ENCODE measurements at regions not wholly inside any gene's neighbourhood (a gene's known extent, or its start where the extent isn't known, plus 50 kb on each side); places are given as distances from the start of the nearest gene placed in this dataset.
"Not testable (repeated sequence)": the region's sequence is repeated elsewhere in the genome, so short reads cannot be mapped to it uniquely, and the experiment has no call there.

DNA sequence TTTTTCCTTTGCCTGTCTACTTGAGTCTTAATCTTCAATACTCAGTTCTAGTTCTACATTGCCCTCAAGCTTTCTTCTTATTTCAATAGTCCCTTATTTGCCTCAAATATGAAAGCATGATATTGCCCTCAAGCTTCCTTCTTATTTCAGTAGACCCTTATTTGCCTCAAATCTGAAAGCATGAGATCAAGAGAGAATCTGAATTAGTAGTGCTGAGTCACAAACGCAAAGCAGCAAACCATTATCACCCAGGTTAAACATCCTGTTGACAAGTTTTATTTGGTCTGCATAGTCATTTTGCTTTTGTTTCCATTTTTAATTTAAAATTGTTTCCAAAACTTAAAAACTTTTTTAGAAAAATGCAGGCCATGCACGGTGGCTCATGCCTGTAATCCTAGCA, 583.3 kb upstream of the FSHR start:
- Histone ChIP-seq H3K9me3 (replicated peaks; ENCODE audit: low read length) (peaks cover 3% of the 10 kb centered on the region), H3K4me3 (ENCODE audit: low read length) (no peak overlapping the region), H3K27me3 (ENCODE audit: control insufficient read depth, insufficient read depth, low read length) (no peaks in the 10 kb centered on the region), H3K4me1 (ENCODE audit: control insufficient read depth, insufficient read depth, low read length) (no peaks in the 10 kb centered on the region), H3K4me2 (ENCODE audit: low read length) (no peak overlapping the region), H3K9ac (ENCODE audit: low read depth, low read length) (no peak overlapping the region), H3K36me3 (ENCODE audit: insufficient read depth, low read length) (no peaks in the 10 kb centered on the region)

- not testable (repeated sequence) for H3K27me3 ChIP-seq (ENCODE audit: control insufficient read depth, insufficient read depth, low read length); H3K36me3 ChIP-seq (ENCODE audit: insufficient read depth, low read length); H3K4me2 ChIP-seq (ENCODE audit: low read length); H3K4me1 ChIP-seq (ENCODE audit: control insufficient read depth, insufficient read depth, low read length); H3K9me3 ChIP-seq (replicated peaks; ENCODE audit: low read length); H3K9ac ChIP-seq (ENCODE audit: low read depth, low read length); H3K4me3 ChIP-seq (ENCODE audit: low read length)
Measured at GRCh38 chr2:49732924-49733323, 578.6 kb upstream of the FSHR start.

DNA sequence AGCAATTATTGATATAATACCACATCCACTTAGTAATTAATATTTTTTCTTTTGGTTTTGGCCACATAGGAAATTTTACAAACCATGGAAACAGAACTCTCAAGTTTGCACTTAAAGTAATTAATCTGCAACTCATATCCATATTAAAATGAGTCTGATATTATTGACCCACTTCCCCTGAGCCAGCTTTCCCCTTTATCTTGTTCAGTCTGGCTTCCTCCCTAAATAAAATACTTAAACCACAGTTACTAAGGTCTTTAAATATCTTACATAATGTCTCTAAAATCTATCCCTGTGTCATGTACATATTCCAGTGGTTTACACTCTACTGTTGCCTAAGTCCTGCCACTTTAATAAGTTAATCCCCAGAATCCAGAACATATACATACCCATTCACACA, 564.9 kb upstream of the FSHR start:
- no peak overlapping the region for H3K4me3 ChIP-seq (ENCODE audit: low read length)
- no peaks in the 10 kb centered on the region for H3K36me3 ChIP-seq (ENCODE audit: insufficient read depth, low read length)
- H3K9ac ChIP-seq (ENCODE audit: low read depth, low read length): no peak overlapping the region
- no peak overlapping the region for H3K4me2 ChIP-seq (ENCODE audit: low read length)
- no peaks in the 10 kb centered on the region for H3K27me3 ChIP-seq (ENCODE audit: control insufficient read depth, insufficient read depth, low read length)
- no peaks in the 10 kb centered on the region for H3K9me3 ChIP-seq (replicated peaks; ENCODE audit: low read length)
- H3K4me1 ChIP-seq (ENCODE audit: control insufficient read depth, insufficient read depth, low read length): no peaks in the 10 kb centered on the region

- H3K9ac ChIP-seq (ENCODE audit: low read depth, low read length): no peak overlapping the region
- H3K27me3 ChIP-seq (ENCODE audit: control insufficient read depth, insufficient read depth, low read length): no peaks in the 10 kb centered on the region
- H3K9me3 ChIP-seq (replicated peaks; ENCODE audit: low read length): no peaks in the 10 kb centered on the region
- H3K4me2 ChIP-seq (ENCODE audit: low read length): no peak overlapping the region
- H3K36me3 ChIP-seq (ENCODE audit: insufficient read depth, low read length): no peaks in the 10 kb centered on the region
- H3K4me1 ChIP-seq (ENCODE audit: control insufficient read depth, insufficient read depth, low read length): no peaks in the 10 kb centered on the region
- no peak overlapping the region for H3K4me3 ChIP-seq (ENCODE audit: low read length)
Measured at GRCh38 chr2:49715597-49715996, 561.3 kb upstream of the FSHR start.

DNA sequence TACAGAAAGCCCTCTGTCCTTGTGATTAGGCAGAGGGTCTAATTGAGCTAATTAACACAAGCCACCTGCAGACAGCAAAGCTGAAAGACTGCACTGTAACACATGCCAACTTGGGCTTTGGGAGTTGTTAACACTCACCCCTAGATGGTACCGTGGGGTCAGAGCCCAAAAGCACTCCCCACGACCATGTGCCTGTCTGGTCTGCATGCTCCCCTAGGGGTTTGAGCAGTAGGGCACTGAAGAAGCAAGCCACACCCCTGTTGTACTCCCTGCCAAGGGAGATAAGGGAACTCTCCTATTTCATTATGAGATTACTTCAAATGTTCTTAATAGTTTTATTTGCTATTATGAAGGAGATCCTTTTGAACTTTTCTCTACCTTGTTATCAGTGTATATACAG, 560.1 kb upstream of the FSHR start:
- no peaks in the 10 kb centered on the region for H3K36me3 ChIP-seq (ENCODE audit: insufficient read depth, low read length)
- H3K4me2 ChIP-seq (ENCODE audit: low read length): no peak overlapping the region
- H3K9me3 ChIP-seq (replicated peaks; ENCODE audit: low read length): no peaks in the 10 kb centered on the region
- H3K9ac ChIP-seq (ENCODE audit: low read depth, low read length): no peak overlapping the region
- H3K4me1 ChIP-seq (ENCODE audit: control insufficient read depth, insufficient read depth, low read length): no peaks in the 10 kb centered on the region
- no peak overlapping the region for H3K4me3 ChIP-seq (ENCODE audit: low read length)
- no peaks in the 10 kb centered on the region for H3K27me3 ChIP-seq (ENCODE audit: control insufficient read depth, insufficient read depth, low read length)

- no peak overlapping the region for H3K4me2 ChIP-seq (ENCODE audit: low read length)
- no peaks in the 10 kb centered on the region for H3K4me1 ChIP-seq (ENCODE audit: control insufficient read depth, insufficient read depth, low read length)
Measured at GRCh38 chr2:49702740-49703139, 548.4 kb upstream of the FSHR start.

GRCh38 chr2:49693961-49694360, 539.6 kb upstream of the FSHR start:
- no peaks in the 10 kb centered on the region for H3K27me3 ChIP-seq (ENCODE audit: control insufficient read depth, insufficient read depth, low read length)
- no peak overlapping the region for H3K4me3 ChIP-seq (ENCODE audit: low read length)
- no peak overlapping the region for H3K4me2 ChIP-seq (ENCODE audit: low read length)
- no peaks in the 10 kb centered on the region for H3K36me3 ChIP-seq (ENCODE audit: insufficient read depth, low read length)
- H3K9me3 ChIP-seq (replicated peaks; ENCODE audit: low read length): no peaks in the 10 kb centered on the region
- no peak overlapping the region for H3K9ac ChIP-seq (ENCODE audit: low read depth, low read length)
- no peaks in the 10 kb centered on the region for H3K4me1 ChIP-seq (ENCODE audit: control insufficient read depth, insufficient read depth, low read length)

More at GRCh38 chr2:49702740-49703139, 548.4 kb upstream of the FSHR start:
- H3K9me3 ChIP-seq (replicated peaks; ENCODE audit: low read length): peaks cover 5% of the 10 kb centered on the region
- H3K36me3 ChIP-seq (ENCODE audit: insufficient read depth, low read length): no peaks in the 10 kb centered on the region
- no peaks in the 10 kb centered on the region for H3K27me3 ChIP-seq (ENCODE audit: control insufficient read depth, insufficient read depth, low read length)
- no peak overlapping the region for H3K4me3 ChIP-seq (ENCODE audit: low read length)
- H3K9ac ChIP-seq (ENCODE audit: low read depth, low read length): no peak overlapping the region

DNA sequence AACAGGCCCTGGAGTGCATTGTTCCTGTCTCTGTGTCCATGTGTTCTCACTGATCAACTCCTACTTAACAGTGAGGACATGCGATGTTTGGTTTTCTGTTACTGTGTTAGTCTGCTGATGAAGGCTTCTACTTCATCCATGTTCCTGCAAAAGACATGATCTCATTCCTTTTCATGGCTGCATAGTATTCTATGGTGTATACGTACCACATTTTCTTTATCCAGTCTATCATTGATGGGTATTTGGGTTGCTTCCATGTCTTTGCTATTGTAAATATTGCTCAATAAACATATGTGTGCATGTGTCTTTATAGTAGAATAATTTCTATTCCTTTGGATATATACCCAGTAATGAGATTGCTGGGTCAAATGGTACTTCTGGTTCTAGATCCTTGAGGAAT, 537.7 kb upstream of the FSHR start:
- not testable (repeated sequence) for H3K4me1 ChIP-seq (ENCODE audit: control insufficient read depth, insufficient read depth, low read length); H3K27me3 ChIP-seq (ENCODE audit: control insufficient read depth, insufficient read depth, low read length); H3K36me3 ChIP-seq (ENCODE audit: insufficient read depth, low read length); H3K4me2 ChIP-seq (ENCODE audit: low read length); H3K4me3 ChIP-seq (ENCODE audit: low read length); H3K9ac ChIP-seq (ENCODE audit: low read depth, low read length); H3K9me3 ChIP-seq (replicated peaks; ENCODE audit: low read length)

- Histone ChIP-seq H3K9ac (ENCODE audit: low read depth, low read length) (no peak overlapping the region), H3K4me2 (ENCODE audit: low read length) (no peak overlapping the region), H3K9me3 (replicated peaks; ENCODE audit: low read length) (no peaks in the 10 kb centered on the region), H3K4me3 (ENCODE audit: low read length) (no peak overlapping the region), H3K4me1 (ENCODE audit: control insufficient read depth, insufficient read depth, low read length) (no peaks in the 10 kb centered on the region), H3K36me3 (ENCODE audit: insufficient read depth, low read length) (no peaks in the 10 kb centered on the region), H3K27me3 (ENCODE audit: control insufficient read depth, insufficient read depth, low read length) (no peaks in the 10 kb centered on the region)
Measured at GRCh38 chr2:49687918-49688317, 533.6 kb upstream of the FSHR start.

DNA sequence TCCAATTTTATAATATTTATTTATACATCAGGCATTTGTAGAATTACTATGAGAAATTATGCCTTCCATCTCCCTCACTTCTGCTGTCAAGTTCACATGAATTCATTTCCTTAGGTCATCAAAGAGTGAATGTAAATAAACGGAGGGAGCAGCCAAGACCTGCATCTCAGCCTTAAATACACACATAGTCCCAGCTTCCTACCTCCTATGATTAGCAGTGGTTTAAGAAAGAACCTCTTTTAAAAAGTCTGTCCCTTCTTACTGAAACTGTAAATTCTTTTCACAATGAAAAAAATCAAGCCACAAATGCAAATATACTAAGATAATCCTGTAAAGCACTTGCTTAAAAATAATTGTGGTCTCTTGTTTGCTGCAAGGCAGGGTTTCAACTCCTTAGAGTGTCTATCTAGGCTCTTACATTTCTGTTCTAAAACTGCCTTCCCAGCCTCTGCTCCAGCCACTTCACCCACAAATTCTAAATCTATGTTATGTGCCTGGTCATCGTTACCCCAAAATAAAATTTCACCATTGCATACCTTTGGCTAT, 532.7 kb upstream of the FSHR start:
- H3K4me1 ChIP-seq (ENCODE audit: control insufficient read depth, insufficient read depth, low read length): no peaks in the 10 kb centered on the region
- H3K27me3 ChIP-seq (ENCODE audit: control insufficient read depth, insufficient read depth, low read length): no peaks in the 10 kb centered on the region
- no peak overlapping the region for H3K4me2 ChIP-seq (ENCODE audit: low read length)
- no peak overlapping the region for H3K4me3 ChIP-seq (ENCODE audit: low read length)
- no peaks in the 10 kb centered on the region for H3K9me3 ChIP-seq (replicated peaks; ENCODE audit: low read length)
- no peaks in the 10 kb centered on the region for H3K36me3 ChIP-seq (ENCODE audit: insufficient read depth, low read length)
- H3K9ac ChIP-seq (ENCODE audit: low read depth, low read length): no peak overlapping the region

DNA sequence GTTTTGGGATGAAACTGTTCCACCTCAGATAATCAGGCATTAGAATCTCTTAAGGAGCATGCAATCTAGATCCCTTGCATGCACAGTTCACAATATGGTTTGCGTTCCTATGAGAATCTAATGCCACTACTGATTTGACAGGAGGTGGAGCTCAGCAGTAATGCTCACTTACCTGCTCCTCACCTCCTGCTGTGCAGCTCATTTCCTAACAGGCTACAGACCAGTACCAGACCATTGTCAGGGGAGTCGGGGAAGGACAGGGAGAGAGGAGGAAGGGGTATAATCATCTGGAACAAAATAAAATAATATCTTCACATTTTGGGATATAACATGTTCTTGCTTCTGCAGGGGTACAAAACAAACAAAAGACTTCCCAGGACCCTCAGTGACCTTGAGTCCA, 532.0 kb upstream of the FSHR start:
- Histone ChIP-seq H3K9ac (ENCODE audit: low read depth, low read length) (no peak overlapping the region), H3K4me2 (ENCODE audit: low read length) (no peak overlapping the region), H3K36me3 (ENCODE audit: insufficient read depth, low read length) (no peaks in the 10 kb centered on the region), H3K27me3 (ENCODE audit: control insufficient read depth, insufficient read depth, low read length) (no peaks in the 10 kb centered on the region), H3K4me3 (ENCODE audit: low read length) (no peak overlapping the region), H3K9me3 (replicated peaks; ENCODE audit: low read length) (no peaks in the 10 kb centered on the region), H3K4me1 (ENCODE audit: control insufficient read depth, insufficient read depth, low read length) (no peaks in the 10 kb centered on the region)

DNA sequence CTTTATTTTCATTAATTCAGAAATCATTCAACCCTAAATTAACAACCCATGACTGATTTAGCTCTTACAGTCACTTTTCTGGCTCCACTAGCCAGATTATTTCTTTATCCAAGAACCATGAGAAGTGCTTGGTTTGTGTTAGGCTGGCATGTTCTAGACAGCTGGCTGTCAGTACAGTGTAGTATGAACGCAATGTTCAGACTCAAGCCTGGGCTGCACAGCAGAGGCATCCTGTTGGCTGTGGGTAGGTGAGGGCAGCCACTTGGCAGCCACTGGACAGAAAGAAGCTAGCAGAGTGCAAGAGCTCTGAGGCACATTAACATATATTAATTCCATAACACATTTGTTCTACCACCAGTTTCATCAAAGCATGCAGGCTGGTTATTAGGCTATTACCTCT, 522.9 kb upstream of the FSHR start:
- no peaks in the 10 kb centered on the region for H3K36me3 ChIP-seq (ENCODE audit: insufficient read depth, low read length)
- H3K4me3 ChIP-seq (ENCODE audit: low read length): no peak overlapping the region
- H3K9me3 ChIP-seq (replicated peaks; ENCODE audit: low read length): peaks cover 5% of the 10 kb centered on the region

More for the DNA sequence above, 522.9 kb upstream of the FSHR start:
- H3K9ac ChIP-seq (ENCODE audit: low read depth, low read length): no peak overlapping the region
- H3K27me3 ChIP-seq (ENCODE audit: control insufficient read depth, insufficient read depth, low read length): no peaks in the 10 kb centered on the region
- no peak overlapping the region for H3K4me2 ChIP-seq (ENCODE audit: low read length)
- no peaks in the 10 kb centered on the region for H3K4me1 ChIP-seq (ENCODE audit: control insufficient read depth, insufficient read depth, low read length)

Data from skeletal muscle satellite cell (primary cell).